SK-N-SH treated with all-trans-retinoic acid at 6 μM for 48 hours (cell line): ENCODE measurements at regions not wholly inside any gene's neighbourhood (a gene's known extent, or its start where the extent isn't known, plus 50 kb on each side); places are given as distances from the start of the nearest gene placed in this dataset.

Source experiments
- CSDC2 ChIP-seq: fragments of 250-450 bp; sonication (Bioruptor Pico); IDR thresholded peaks from 2 replicates; pipeline ENCODE4 v1.5.0; 2020; ENCODE audit warnings: mild to moderate bottlenecking, moderate library complexity
- ESRRG ChIP-seq: fragments of 250-450 bp; sonication (Bioruptor Pico); IDR thresholded peaks from 2 replicates; pipeline ENCODE4 v1.6.1; 2021; ENCODE audit warnings: mild to moderate bottlenecking
- GLIS3 ChIP-seq: fragments of 250-450 bp; sonication (Bioruptor Pico); IDR thresholded peaks from 2 replicates; pipeline ENCODE4 v1.5.0; 2020; ENCODE audit warnings: mild to moderate bottlenecking, moderate library complexity
- SNAI2 ChIP-seq: fragments of 250-450 bp; sonication (Bioruptor Pico); IDR thresholded peaks from 2 replicates; pipeline ENCODE4 v1.5.0; 2020; ENCODE audit warnings: mild to moderate bottlenecking, moderate library complexity
- TCF4 ChIP-seq: fragments of 250-450 bp; sonication (Bioruptor Pico); IDR thresholded peaks from 2 replicates; pipeline ENCODE4 v1.8.0; 2021; ENCODE audit warnings: mild to moderate bottlenecking, moderate library complexity, borderline replicate concordance
- TOX ChIP-seq: fragments of 250-450 bp; sonication (Bioruptor Pico); IDR thresholded peaks from 2 replicates; pipeline ENCODE4 v1.8.0; 2021; ENCODE audit warnings: mild to moderate bottlenecking, moderate library complexity, borderline replicate concordance
- ZFP3 ChIP-seq: fragments of 250-450 bp; sonication (Bioruptor Pico); IDR thresholded peaks from 2 replicates; pipeline ENCODE4 v1.5.0; 2020; ENCODE audit warnings: mild to moderate bottlenecking, moderate library complexity
- TF ChIP-seq, protein P1 (sequence below): fragments of 250-450 bp; sonication (Bioruptor Pico); IDR thresholded peaks from 2 replicates; pipeline ENCODE4 v1.8.0; 2020; ENCODE audit warnings: mild to moderate bottlenecking, moderate library complexity, borderline replicate concordance
- TF ChIP-seq, protein P2 (sequence below): fragments of 250-450 bp; sonication (Bioruptor Pico); IDR thresholded peaks from 2 replicates; pipeline ENCODE4 v1.5.1; 2020; ENCODE audit warnings: low read depth, mild to moderate bottlenecking, moderate library complexity

DNA sequence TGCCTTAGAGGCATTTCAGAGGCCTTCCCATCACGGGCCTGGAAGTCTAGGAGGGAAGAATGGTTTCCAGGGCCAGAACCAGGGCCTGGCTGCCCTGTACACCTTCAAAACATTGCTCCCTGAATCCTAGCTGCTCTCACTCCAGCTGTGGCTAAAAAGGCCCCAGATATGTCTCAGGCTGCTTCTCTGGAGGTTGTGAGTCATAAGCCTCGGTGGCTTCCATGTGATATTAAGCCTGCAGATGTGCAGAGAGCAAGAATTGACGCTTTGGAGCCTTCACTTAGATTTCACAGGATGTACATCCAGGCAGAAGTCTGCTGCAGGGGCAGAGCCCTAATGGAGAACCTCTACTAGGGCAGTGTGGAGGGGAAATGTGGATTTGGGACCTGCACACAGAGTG is 502.5 kb downstream of the GRXCR1 start:
- TF ChIP-seq GLIS3 (CRISPR knock-in tag): no peak
- TF ChIP-seq, protein P1, sequence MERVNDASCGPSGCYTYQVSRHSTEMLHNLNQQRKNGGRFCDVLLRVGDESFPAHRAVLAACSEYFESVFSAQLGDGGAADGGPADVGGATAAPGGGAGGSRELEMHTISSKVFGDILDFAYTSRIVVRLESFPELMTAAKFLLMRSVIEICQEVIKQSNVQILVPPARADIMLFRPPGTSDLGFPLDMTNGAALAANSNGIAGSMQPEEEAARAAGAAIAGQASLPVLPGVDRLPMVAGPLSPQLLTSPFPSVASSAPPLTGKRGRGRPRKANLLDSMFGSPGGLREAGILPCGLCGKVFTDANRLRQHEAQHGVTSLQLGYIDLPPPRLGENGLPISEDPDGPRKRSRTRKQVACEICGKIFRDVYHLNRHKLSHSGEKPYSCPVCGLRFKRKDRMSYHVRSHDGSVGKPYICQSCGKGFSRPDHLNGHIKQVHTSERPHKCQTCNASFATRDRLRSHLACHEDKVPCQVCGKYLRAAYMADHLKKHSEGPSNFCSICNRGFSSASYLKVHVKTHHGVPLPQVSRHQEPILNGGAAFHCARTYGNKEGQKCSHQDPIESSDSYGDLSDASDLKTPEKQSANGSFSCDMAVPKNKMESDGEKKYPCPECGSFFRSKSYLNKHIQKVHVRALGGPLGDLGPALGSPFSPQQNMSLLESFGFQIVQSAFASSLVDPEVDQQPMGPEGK: no peak
- TF ChIP-seq SNAI2 (CRISPR knock-in tag): no peak
- TF ChIP-seq CSDC2: no peak
- TF ChIP-seq, protein P2, sequence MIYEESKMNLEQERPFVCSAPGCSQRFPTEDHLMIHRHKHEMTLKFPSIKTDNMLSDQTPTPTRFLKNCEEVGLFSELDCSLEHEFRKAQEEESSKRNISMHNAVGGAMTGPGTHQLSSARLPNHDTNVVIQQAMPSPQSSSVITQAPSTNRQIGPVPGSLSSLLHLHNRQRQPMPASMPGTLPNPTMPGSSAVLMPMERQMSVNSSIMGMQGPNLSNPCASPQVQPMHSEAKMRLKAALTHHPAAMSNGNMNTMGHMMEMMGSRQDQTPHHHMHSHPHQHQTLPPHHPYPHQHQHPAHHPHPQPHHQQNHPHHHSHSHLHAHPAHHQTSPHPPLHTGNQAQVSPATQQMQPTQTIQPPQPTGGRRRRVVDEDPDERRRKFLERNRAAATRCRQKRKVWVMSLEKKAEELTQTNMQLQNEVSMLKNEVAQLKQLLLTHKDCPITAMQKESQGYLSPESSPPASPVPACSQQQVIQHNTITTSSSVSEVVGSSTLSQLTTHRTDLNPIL (CRISPR knock-in tag): no peak
- TF ChIP-seq ZFP3 (CRISPR knock-in tag): no peak
- TF ChIP-seq TOX (CRISPR knock-in tag): no peak
- TF ChIP-seq TCF4: no peak
- no peak for TF ChIP-seq ESRRG (CRISPR knock-in tag)
